Loucy (cell line): ENCODE measurements at regions not wholly inside any gene's neighbourhood (a gene's known extent, or its start where the extent isn't known, plus 50 kb on each side); places are given as distances from the start of the nearest gene placed in this dataset.

Source experiments
- H2AFZ ChIP-seq: fragments of 200-600 bp; sonication (generic); 2 replicates; pipeline ENCODE4 v1.6.0; 2016; ENCODE audit warnings: antibody characterized with exemption, mild to moderate bottlenecking, low read length, moderate library complexity
- H3F3A ChIP-seq: fragments of 200-600 bp; 2 replicates; pipeline ENCODE4 v1.6.0; 2016; ENCODE audit warnings: antibody characterized with exemption, low read depth, mild to moderate bottlenecking
- H3K27me3 ChIP-seq: fragments of 200-600 bp; sonication (generic); 2 replicates; pipeline ENCODE4 v1.6.1; 2014; ENCODE audit warnings: low read length, mild to moderate bottlenecking; ENCODE audit not compliant: insufficient read depth, poor library complexity, severe bottlenecking
- H3K36me3 ChIP-seq: fragments of 200-600 bp; sonication (generic); 2 replicates; pipeline ENCODE4 v1.6.1; 2016; ENCODE audit warnings: low read length; ENCODE audit not compliant: insufficient read depth
- H3K4me1 ChIP-seq: fragments of 200-600 bp; sonication (generic); 2 replicates; pipeline ENCODE4 v1.5.1; 2014; ENCODE audit warnings: low read length, mild to moderate bottlenecking; ENCODE audit not compliant: insufficient read depth, poor library complexity, severe bottlenecking
- H3K4me2 ChIP-seq: fragments of 200-600 bp; sonication (generic); 2 replicates; pipeline ENCODE4 v1.6.0; 2014; ENCODE audit warnings: antibody characterized with exemption, low read length, low read depth, mild to moderate bottlenecking; ENCODE audit not compliant: poor library complexity, severe bottlenecking
- H3K4me3 ChIP-seq: fragments of 200-600 bp; sonication (generic); 2 replicates; pipeline ENCODE4 v1.5.1; 2014; ENCODE audit warnings: low read length, mild to moderate bottlenecking, mixed read lengths; ENCODE audit not compliant: poor library complexity, severe bottlenecking
- H3K79me2 ChIP-seq: fragments of 200-600 bp; sonication (generic); 2 replicates; pipeline ENCODE4 v1.6.1; 2014; ENCODE audit warnings: low read length; ENCODE audit not compliant: insufficient read depth
- H3K9ac ChIP-seq: fragments of 200-600 bp; sonication (generic); 2 replicates; pipeline ENCODE4 v1.6.0; 2014; ENCODE audit warnings: mild to moderate bottlenecking, low read depth, low read length, moderate library complexity; ENCODE audit not compliant: poor library complexity, severe bottlenecking
- H3K9me2 ChIP-seq: fragments of 200-600 bp; sonication (generic); replicated peaks from 2 replicates; pipeline ENCODE4 v1.6.1; 2016; ENCODE audit warnings: low read depth, low read length, mixed read lengths
- H3K9me3 ChIP-seq: fragments of 200-600 bp; sonication (generic); 2 replicates; pipeline ENCODE4 v1.6.1; 2014; ENCODE audit warnings: mild to moderate bottlenecking, antibody characterized with exemption, low read length, low read depth; ENCODE audit not compliant: insufficient read depth
- H4K20me1 ChIP-seq: fragments of 200-600 bp; sonication (generic); 2 replicates; pipeline ENCODE4 v1.6.0; 2014; ENCODE audit warnings: antibody characterized with exemption, low read length, mild to moderate bottlenecking; ENCODE audit not compliant: insufficient read depth, poor library complexity, severe bottlenecking
- EZH2phosphoT487 ChIP-seq: fragments of 200-600 bp; IDR thresholded peaks from 2 replicates; pipeline ENCODE4 v1.6.1; 2018; ENCODE audit warnings: antibody characterized with exemption, mild to moderate bottlenecking, moderate library complexity, borderline replicate concordance
- TF ChIP-seq, protein P1 (sequence below): fragments of 200-600 bp; sonication (generic); conservative IDR thresholded peaks from 2 replicates; pipeline ENCODE4 v1.5.1; 2014; ENCODE audit warnings: mild to moderate bottlenecking, antibody characterized with exemption, low read length

DNA sequence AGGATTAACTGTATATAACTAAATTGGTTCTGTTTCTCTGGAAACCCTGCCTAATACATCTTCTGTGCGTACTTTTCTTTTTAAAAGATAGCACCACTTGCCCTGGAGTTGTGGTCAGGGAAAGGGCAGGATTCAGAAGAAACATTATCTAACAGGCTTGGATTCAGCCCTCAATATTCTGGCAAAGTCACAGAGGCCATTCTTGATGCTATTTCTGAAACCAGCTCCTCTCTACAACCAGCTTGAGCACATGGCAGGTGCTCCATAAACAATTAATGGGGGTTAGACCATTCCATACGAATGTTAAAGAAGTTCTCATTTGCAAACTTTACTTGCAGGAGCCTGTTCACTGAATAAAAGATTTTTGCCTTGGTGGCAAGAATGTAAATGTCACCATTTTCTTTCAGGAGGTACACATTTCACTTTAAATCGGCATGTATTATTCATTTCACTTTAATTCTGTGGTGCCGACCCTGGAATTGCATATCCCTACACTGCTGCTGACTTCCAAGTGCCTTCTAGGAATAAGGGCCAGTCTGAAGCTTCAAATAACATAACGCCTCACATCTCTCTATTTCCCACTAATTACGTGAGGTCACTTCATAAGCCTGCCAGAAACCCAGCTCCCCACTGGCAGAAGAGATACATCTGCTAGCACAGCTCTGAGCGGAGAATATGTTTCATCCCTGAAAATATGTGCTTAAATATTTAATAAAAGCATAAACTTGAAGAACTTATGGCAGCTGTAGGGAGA lies 248.7 kb downstream of the ADGRG6 start:
- Histone ChIP-seq H3K27me3 (no peaks in the 10 kb centered on the region), H3K9ac (no peak overlapping the region), H3K4me2 (peak overlapping the region; percentile 9), H3F3A (no peaks in the 10 kb centered on the region), H2AFZ (no peak overlapping the region), H3K79me2 (no peaks in the 10 kb centered on the region), H3K4me1 (peaks cover 6% of the 10 kb centered on the region), H3K36me3 (no peaks in the 10 kb centered on the region), H3K4me3 (no peak overlapping the region), H3K9me3 (no peaks in the 10 kb centered on the region), H3K9me2 (no peaks in the 10 kb centered on the region), H4K20me1 (no peaks in the 10 kb centered on the region)
- TF ChIP-seq, protein P1, sequence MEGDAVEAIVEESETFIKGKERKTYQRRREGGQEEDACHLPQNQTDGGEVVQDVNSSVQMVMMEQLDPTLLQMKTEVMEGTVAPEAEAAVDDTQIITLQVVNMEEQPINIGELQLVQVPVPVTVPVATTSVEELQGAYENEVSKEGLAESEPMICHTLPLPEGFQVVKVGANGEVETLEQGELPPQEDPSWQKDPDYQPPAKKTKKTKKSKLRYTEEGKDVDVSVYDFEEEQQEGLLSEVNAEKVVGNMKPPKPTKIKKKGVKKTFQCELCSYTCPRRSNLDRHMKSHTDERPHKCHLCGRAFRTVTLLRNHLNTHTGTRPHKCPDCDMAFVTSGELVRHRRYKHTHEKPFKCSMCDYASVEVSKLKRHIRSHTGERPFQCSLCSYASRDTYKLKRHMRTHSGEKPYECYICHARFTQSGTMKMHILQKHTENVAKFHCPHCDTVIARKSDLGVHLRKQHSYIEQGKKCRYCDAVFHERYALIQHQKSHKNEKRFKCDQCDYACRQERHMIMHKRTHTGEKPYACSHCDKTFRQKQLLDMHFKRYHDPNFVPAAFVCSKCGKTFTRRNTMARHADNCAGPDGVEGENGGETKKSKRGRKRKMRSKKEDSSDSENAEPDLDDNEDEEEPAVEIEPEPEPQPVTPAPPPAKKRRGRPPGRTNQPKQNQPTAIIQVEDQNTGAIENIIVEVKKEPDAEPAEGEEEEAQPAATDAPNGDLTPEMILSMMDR = no peak
- TF ChIP-seq EZH2phosphoT487 = no peak

DNA sequence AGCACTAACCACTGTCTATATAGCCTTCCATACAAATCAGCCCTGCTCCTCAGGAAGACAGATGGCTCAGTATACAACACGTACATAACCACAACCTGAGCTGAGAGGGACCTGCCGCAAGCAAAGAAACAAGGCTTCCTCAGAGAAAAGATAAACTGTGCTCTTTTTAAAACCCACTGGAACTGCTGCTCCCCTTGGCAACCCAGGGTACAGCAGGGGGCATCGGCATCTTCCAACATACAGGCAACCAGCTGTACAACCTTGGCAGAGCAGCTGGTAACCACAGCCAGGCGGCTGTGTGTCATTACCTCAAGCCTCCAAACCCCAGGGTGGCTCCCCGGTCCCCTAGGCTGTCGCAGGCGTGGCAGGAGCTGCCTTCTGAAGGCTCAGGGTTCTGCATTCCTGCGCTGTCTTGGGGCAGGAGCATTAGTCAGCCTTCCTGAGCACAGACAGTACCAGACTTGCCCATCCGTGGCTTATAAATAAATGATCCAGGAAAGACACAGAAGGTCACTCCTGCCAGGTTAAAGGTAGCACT lies 249.5 kb downstream of the ADGRG6 start:
- H3K9me3 ChIP-seq = no peaks in the 10 kb centered on the region
- H3F3A ChIP-seq = no peaks in the 10 kb centered on the region
- H3K9ac ChIP-seq = no peak overlapping the region
- H3K27me3 ChIP-seq = no peaks in the 10 kb centered on the region
- no peaks in the 10 kb centered on the region for H3K36me3 ChIP-seq
- H2AFZ ChIP-seq = 0 out of 2 replicates have a peak overlapping the region, but pooled peaks have one; percentile 4
- no peaks in the 10 kb centered on the region for H3K79me2 ChIP-seq
- no peak overlapping the region for H3K4me3 ChIP-seq
- TF ChIP-seq EZH2phosphoT487 = no peak
- TF ChIP-seq, protein P1 = peak; percentile 52
- peak overlapping the region; percentile 9 for H3K4me2 ChIP-seq
- no peaks in the 10 kb centered on the region for H4K20me1 ChIP-seq
- H3K9me2 ChIP-seq = no peaks in the 10 kb centered on the region
- peaks cover 3% of the 10 kb centered on the region for H3K4me1 ChIP-seq

DNA sequence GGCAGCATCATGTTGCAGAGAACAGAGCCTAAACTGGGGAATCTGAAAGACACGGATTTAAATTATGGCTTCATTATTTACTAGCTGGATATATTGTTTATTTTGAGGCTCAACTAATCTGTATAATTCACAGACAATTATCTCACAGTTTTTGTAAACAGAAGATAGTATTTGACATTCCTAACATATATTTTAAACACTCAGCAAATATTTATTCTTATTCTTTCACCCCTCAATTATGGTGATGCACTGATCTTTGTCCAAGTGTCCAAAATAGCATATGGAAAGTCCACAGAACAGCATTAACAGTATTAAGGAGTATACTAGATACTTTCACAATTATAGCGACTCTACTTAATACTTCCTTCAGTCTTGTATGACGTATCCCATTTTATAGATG lies 257.0 kb downstream of the ADGRG6 start:
- TF ChIP-seq, protein P1 = no peak
- TF ChIP-seq EZH2phosphoT487 = no peak
- Histone ChIP-seq H3K9me2 (no peaks in the 10 kb centered on the region), H3K4me2 (no peak overlapping the region), H3K4me1 (peaks cover 11% of the 10 kb centered on the region), H3K36me3 (no peaks in the 10 kb centered on the region), H4K20me1 (no peaks in the 10 kb centered on the region), H3K9ac (no peak overlapping the region), H3K27me3 (no peaks in the 10 kb centered on the region), H3F3A (no peaks in the 10 kb centered on the region), H3K9me3 (no peaks in the 10 kb centered on the region), H3K4me3 (no peak overlapping the region), H2AFZ (no peak overlapping the region), H3K79me2 (no peaks in the 10 kb centered on the region)
